ENCODE measurements at regions not wholly inside any gene's neighbourhood (a gene's known extent, or its start where the extent isn't known, plus 50 kb on each side); places are given as distances from the start of the nearest gene placed in this dataset.
"Not testable (repeated sequence)": the region's sequence is repeated elsewhere in the genome, so short reads cannot be mapped to it uniquely, and the experiment has no call there.

DNA sequence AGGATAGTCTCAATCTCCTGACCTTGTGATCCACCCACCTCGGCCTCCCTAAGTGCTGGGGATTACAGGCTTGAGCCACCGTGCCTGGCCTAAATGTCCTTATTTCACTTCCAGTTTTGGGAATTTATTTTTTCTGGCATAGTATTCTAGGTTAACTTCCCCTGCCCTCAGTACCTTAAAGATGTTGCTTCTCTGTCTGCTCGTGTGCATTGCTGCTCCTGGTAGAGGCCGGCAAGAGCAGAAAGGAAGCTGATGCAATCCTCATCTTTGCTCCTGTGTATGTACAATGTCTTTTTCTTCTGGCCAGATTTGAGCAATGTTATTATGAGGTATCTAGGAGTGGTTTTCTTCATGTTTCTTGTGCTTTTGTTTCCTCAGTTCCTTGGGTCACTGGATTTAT is 152.9 kb upstream of the NBPF11 start:
- ATAC-seq; H3K36me3 ChIP-seq (ENCODE audit: control insufficient read depth in 2 of 3, insufficient read depth in 3 of 3, low read length in 3 of 3); H3K9me3 Mint-ChIP-seq; H3K27me3 ChIP-seq (ENCODE audit: control insufficient read depth in 2 of 2, insufficient read depth in 2 of 2, low read length in 2 of 2); H3K9me3 ChIP-seq (ENCODE audit: control insufficient read depth in 2 of 3, low read length in 3 of 3); H3K4me1 ChIP-seq (ENCODE audit: control insufficient read depth in 2 of 2, insufficient read depth in 2 of 2, low read length in 2 of 2); H3K27ac ChIP-seq (ENCODE audit: low read depth, low read length); POLR2A ChIA-PET; CTCF ChIA-PET; DNase-seq; H3K4me3 ChIP-seq (ENCODE audit: low read length); intact Hi-C loops (cut with micrococcal nuclease): not testable (repeated sequence)
- peaks cover 6 to 30% (median 14%) of the 10 kb centered on the region in 7 donors for H3K4me1 Mint-ChIP-seq
- peak overlapping the region in 1 of 9 donors; percentile 3 for H3K27ac Mint-ChIP-seq
- peaks cover 30 to 56% (median 37%) of the 10 kb centered on the region in 5 donors for H3K27me3 Mint-ChIP-seq
- H3K36me3 Mint-ChIP-seq = peaks cover 0 to 10% (median 0%) of the 10 kb centered on the region in 5 donors
- H3K4me3 Mint-ChIP-seq = peak overlapping the region in 3 of 10 donors; percentile 13 to 45 (median 26)

DNA sequence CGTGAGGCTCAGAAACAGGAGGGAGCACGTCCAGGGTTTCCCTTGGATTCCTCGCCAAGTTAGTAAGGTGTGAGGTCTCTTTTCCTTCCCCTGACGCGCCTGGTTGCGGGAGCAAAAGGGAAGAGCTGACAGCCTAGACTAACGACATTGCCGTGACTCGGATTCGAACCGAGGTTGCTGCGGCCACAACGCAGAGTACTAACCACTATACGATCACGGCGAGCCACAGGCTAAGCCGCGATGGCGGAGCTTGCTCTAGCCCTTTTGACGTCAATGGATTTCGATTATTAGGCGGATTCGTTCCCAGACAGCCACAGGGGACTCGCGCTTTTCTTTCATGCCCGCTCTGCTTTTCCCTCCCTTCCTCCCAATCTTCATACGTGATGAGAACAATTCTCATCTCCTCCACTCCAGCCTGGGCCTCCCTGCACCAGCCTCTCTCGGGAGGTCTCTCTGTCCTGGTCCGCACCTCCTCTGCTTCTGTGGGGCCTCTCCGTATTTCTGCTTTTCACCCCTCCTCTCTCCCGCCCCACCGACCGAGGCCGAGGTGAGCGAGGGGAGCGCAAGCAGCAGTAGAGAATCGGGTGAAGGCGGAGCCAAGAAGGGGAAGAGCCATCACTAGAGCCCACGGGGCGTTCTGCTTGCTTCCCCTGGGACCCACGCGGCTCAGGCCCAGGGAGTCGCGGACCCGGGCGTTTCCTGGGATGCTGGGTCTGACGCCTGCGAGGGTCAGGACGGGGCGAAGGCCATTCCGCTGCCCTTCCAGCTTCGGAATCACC is 150.7 kb upstream of the NBPF11 start:
- intact Hi-C loops (cut with micrococcal nuclease); H3K4me1 ChIP-seq (ENCODE audit: control insufficient read depth in 2 of 2, insufficient read depth in 2 of 2, low read length in 2 of 2); H3K27me3 ChIP-seq (ENCODE audit: control insufficient read depth in 2 of 2, insufficient read depth in 2 of 2, low read length in 2 of 2); H3K9me3 Mint-ChIP-seq; H3K27ac ChIP-seq (ENCODE audit: low read depth, low read length); H3K36me3 ChIP-seq (ENCODE audit: control insufficient read depth in 2 of 3, insufficient read depth in 3 of 3, low read length in 3 of 3); CTCF ChIA-PET; H3K27ac Mint-ChIP-seq; H3K9me3 ChIP-seq (ENCODE audit: control insufficient read depth in 2 of 3, low read length in 3 of 3); POLR2A ChIA-PET: not testable (repeated sequence)
- peak in 7 of 9 donors; percentile 13 to 74 (median 29) for DNase-seq
- peaks cover 21 to 37% (median 34%) of the 10 kb centered on the region in 5 donors for H3K27me3 Mint-ChIP-seq
- peak; percentile 90 for ATAC-seq
- peaks cover 0 to 10% (median 0%) of the 10 kb centered on the region in 5 donors for H3K36me3 Mint-ChIP-seq
- peak overlapping the region; percentile 48 for H3K4me3 ChIP-seq (ENCODE audit: low read length)
- peaks cover 6 to 30% (median 14%) of the 10 kb centered on the region in 7 donors for H3K4me1 Mint-ChIP-seq
- peak overlapping the region; percentile 76 to 91 (median 81) for H3K4me3 Mint-ChIP-seq

DNA sequence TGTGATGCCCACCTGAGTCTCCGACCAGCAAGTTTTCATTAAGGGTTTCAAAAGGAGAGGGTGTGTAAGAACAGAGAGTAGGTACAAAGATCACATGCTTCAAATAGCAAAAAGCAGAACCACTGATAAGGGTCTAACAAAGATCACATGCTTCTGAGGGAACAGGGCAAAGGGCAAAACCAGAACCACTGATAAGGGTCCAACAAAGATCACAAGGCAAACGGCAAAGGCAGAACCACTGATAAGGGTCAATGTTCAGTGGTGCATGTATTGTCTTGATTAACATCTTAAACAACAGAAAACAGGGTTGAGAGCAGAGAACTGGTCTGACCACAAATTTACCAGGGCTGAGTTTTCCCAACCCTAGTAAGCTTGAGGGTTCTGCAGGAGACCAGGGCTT is 145.8 kb upstream of the NBPF11 start:
- H3K9me3 ChIP-seq (ENCODE audit: control insufficient read depth in 2 of 3, low read length in 3 of 3); H3K27ac ChIP-seq (ENCODE audit: low read depth, low read length); H3K27me3 ChIP-seq (ENCODE audit: control insufficient read depth in 2 of 2, insufficient read depth in 2 of 2, low read length in 2 of 2); CTCF ChIA-PET; DNase-seq; H3K4me3 Mint-ChIP-seq; H3K27ac Mint-ChIP-seq; H3K36me3 ChIP-seq (ENCODE audit: control insufficient read depth in 2 of 3, insufficient read depth in 3 of 3, low read length in 3 of 3); H3K4me3 ChIP-seq (ENCODE audit: low read length); POLR2A ChIA-PET; intact Hi-C loops (cut with micrococcal nuclease); H3K4me1 ChIP-seq (ENCODE audit: control insufficient read depth in 2 of 2, insufficient read depth in 2 of 2, low read length in 2 of 2); H3K36me3 Mint-ChIP-seq; ATAC-seq; H3K4me1 Mint-ChIP-seq; H3K9me3 Mint-ChIP-seq: not testable (repeated sequence)
- H3K27me3 Mint-ChIP-seq = peaks cover 0 to 11% (median 0%) of the 10 kb centered on the region in 5 donors

DNA sequence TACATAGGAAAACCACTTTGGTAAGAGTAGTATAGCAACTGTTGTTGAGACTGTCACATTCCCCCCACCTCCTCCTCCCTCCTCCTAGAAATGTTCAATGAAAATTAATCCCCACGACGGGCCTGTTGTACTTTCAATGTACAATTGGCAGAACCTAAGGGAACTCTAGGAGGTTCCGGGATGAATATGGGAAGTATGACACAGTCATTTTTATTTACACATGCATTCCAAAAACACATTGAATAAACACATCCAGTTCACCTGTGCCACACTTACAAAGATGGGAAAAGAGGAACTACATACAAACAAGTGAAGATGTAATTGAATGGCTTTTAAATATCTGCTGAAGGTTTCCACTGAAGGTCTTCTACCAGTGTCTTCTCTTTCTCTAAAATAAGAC is 144.4 kb upstream of the NBPF11 start:
- DNase-seq = no peak
- Histone ChIP-seq H3K4me3 (ENCODE audit: low read length) (no peak overlapping the region), H3K4me1 (ENCODE audit: control insufficient read depth in 2 of 2, insufficient read depth in 2 of 2, low read length in 2 of 2) (no peaks in the 10 kb centered on the region), H3K27me3 (ENCODE audit: control insufficient read depth in 2 of 2, insufficient read depth in 2 of 2, low read length in 2 of 2) (no peaks in the 10 kb centered on the region), H3K9me3 (ENCODE audit: control insufficient read depth in 2 of 3, low read length in 3 of 3) (no peaks in the 10 kb centered on the region), H3K27ac (ENCODE audit: low read depth, low read length) (no peak overlapping the region), H3K36me3 (ENCODE audit: control insufficient read depth in 2 of 3, insufficient read depth in 3 of 3, low read length in 3 of 3) (no peaks in the 10 kb centered on the region)
- H3K9me3 Mint-ChIP-seq = peaks cover 0 to 5% (median 0%) of the 10 kb centered on the region in 11 donors
- POLR2A ChIA-PET = no interaction called here
- H3K27me3 Mint-ChIP-seq = peaks cover 0 to 11% (median 4%) of the 10 kb centered on the region in 5 donors
- intact Hi-C loops (cut with micrococcal nuclease) = no loop called here
- ATAC-seq = no peak
- peaks cover 0 to 3% (median 0%) of the 10 kb centered on the region in 5 donors for H3K36me3 Mint-ChIP-seq
- CTCF ChIA-PET = no interaction called here
- peaks cover 0 to 4% (median 0%) of the 10 kb centered on the region in 7 donors for H3K4me1 Mint-ChIP-seq
- H3K27ac Mint-ChIP-seq = no peak overlapping the region
- no peak overlapping the region for H3K4me3 Mint-ChIP-seq

DNA sequence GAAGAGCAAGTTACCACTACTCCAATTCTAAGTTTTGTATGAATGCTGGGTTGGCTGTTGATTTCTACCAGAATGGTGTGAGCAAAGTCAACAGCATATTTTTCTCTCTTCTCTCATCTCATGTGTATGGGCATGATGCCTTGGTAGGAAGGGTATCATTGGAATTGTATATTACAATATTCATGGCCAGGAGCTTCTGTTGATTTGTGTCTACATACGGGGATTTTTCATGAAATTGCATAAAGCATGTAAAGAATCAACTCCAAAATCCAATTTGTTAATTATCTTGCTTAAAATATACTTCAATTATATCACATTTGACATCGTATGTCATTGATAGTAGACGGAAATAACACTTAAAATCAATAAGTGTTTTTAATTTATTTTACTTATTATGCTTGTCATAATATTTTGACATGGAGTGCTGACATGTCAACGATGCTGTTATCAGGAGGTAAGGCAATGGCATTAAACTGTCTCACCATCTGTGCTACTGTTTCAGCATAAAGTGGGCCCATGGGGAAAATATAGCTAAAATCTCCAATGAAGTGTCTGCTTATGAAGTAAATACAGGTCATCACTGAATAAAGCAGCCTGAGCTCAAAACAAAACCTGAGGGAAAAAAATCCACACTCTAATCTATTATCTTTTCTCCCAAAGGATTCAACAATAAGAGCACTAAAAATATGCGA is 142.2 kb upstream of the NBPF11 start:
- ChIA-PET POLR2A (no interaction called here), CTCF (no interaction called here)
- Mint-ChIP-seq H3K27ac (no peak overlapping the region), H3K4me3 (no peak overlapping the region), H3K36me3 (peaks cover 0 to 3% (median 0%) of the 10 kb centered on the region in 5 donors), H3K27me3 (peaks cover 0 to 8% (median 4%) of the 10 kb centered on the region in 5 donors), H3K4me1 (peaks cover 0 to 4% (median 0%) of the 10 kb centered on the region in 7 donors), H3K9me3 (peaks cover 0 to 5% (median 0%) of the 10 kb centered on the region in 11 donors)
- no peaks in the 10 kb centered on the region for H3K36me3 ChIP-seq (ENCODE audit: control insufficient read depth in 2 of 3, insufficient read depth in 3 of 3, low read length in 3 of 3)
- intact Hi-C loops (cut with micrococcal nuclease) = no loop called here
- no peak overlapping the region for H3K27ac ChIP-seq (ENCODE audit: low read depth, low read length)
- no peaks in the 10 kb centered on the region for H3K4me1 ChIP-seq (ENCODE audit: control insufficient read depth in 2 of 2, insufficient read depth in 2 of 2, low read length in 2 of 2)
- no peak overlapping the region for H3K4me3 ChIP-seq (ENCODE audit: low read length)
- ATAC-seq (no peak), DNase-seq (no peak)
- no peaks in the 10 kb centered on the region for H3K9me3 ChIP-seq (ENCODE audit: control insufficient read depth in 2 of 3, low read length in 3 of 3)
- no peaks in the 10 kb centered on the region for H3K27me3 ChIP-seq (ENCODE audit: control insufficient read depth in 2 of 2, insufficient read depth in 2 of 2, low read length in 2 of 2)

DNA sequence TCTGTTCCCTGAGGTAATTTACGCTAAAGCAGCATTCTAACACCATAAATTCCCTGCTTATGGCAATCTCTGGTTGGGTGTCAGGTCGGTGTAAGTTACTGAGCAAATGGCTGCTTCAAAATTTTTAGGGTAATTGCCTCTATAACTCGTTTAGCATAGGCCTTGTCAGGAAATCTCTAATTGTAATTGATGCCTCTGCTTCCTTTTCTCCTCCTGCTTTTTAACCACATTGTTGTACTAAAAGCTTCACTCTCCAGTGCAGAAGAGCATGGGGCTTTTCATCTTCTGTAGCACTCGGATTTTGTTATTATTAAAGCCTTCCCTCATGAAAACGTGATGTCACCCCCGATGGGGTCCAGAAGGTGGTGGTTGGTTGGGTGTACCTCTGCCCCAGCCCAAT is 141.6 kb upstream of the NBPF11 start:
- POLR2A ChIA-PET = no interaction called here
- peaks cover 0 to 3% (median 0%) of the 10 kb centered on the region in 5 donors for H3K36me3 Mint-ChIP-seq
- H3K27ac Mint-ChIP-seq = no peak overlapping the region

More for the DNA sequence above, 141.6 kb upstream of the NBPF11 start:
- intact Hi-C loops (cut with micrococcal nuclease) = no loop called here
- CTCF ChIA-PET = no interaction called here
- Mint-ChIP-seq H3K4me3 (no peak overlapping the region), H3K9me3 (peaks cover 0 to 5% (median 0%) of the 10 kb centered on the region in 11 donors), H3K27me3 (peaks cover 0 to 8% (median 4%) of the 10 kb centered on the region in 5 donors), H3K4me1 (peaks cover 0 to 4% (median 0%) of the 10 kb centered on the region in 7 donors)
- H3K27ac ChIP-seq (ENCODE audit: low read depth, low read length) = no peak overlapping the region
- no peak for DNase-seq
- no peaks in the 10 kb centered on the region for H3K27me3 ChIP-seq (ENCODE audit: control insufficient read depth in 2 of 2, insufficient read depth in 2 of 2, low read length in 2 of 2)
- H3K4me1 ChIP-seq (ENCODE audit: control insufficient read depth in 2 of 2, insufficient read depth in 2 of 2, low read length in 2 of 2) = no peaks in the 10 kb centered on the region
- no peak for ATAC-seq
- no peak overlapping the region for H3K4me3 ChIP-seq (ENCODE audit: low read length)
- no peaks in the 10 kb centered on the region for H3K36me3 ChIP-seq (ENCODE audit: control insufficient read depth in 2 of 3, insufficient read depth in 3 of 3, low read length in 3 of 3)
- H3K9me3 ChIP-seq (ENCODE audit: control insufficient read depth in 2 of 3, low read length in 3 of 3) = no peaks in the 10 kb centered on the region

Data from naive thymus-derived CD4-positive, alpha-beta T cell (primary cell).